ENCODE measurements at regions not wholly inside any gene's neighbourhood (a gene's known extent, or its start where the extent isn't known, plus 50 kb on each side); places are given as distances from the start of the nearest gene placed in this dataset.

GRCh38 chr18:1222880-1223279 is 318.2 kb downstream of the ADCYAP1 start:
- H3K4me3 Mint-ChIP-seq: no peak overlapping the region
- intact Hi-C loops (cut with DNase I, micrococcal nuclease): no loop called here
- POLR2A ChIA-PET: no interaction called here
- Histone ChIP-seq H3K27ac (ENCODE audit: low read depth in 1 of 2, low read length in 2 of 2) (no peak overlapping the region), H3K36me3 (ENCODE audit: insufficient read depth, low read length) (no peaks in the 10 kb centered on the region), H3K4me3 (ENCODE audit: low read length) (no peak overlapping the region), H3K9me3 (ENCODE audit: control insufficient read depth in 1 of 2, insufficient read depth in 1 of 2, low read length in 2 of 2) (peaks cover 0 to 6% of the 10 kb centered on the region in 2 experiments), H3K4me1 (ENCODE audit: insufficient read depth, low read length) (no peaks in the 10 kb centered on the region), H3K27me3 (ENCODE audit: control insufficient read depth in 1 of 2, insufficient read depth in 2 of 2, low read length in 2 of 2) (no peaks in the 10 kb centered on the region)
- CTCF ChIA-PET: no interaction called here
- no peak for ATAC-seq (ENCODE audit: poor library complexity)
- TF ChIP-seq CTCF (IDR thresholded peaks at IDR 0.05): no peak
- peaks cover 10% of the 10 kb centered on the region for H3K9me3 Mint-ChIP-seq
- no peaks in the 10 kb centered on the region for H3K36me3 Mint-ChIP-seq (ENCODE audit: low read depth)
- H3K27ac Mint-ChIP-seq: no peak overlapping the region
- no peaks in the 10 kb centered on the region for H3K4me1 Mint-ChIP-seq (ENCODE audit: low read depth)
- DNase-seq: no peak
- no peaks in the 10 kb centered on the region for H3K27me3 Mint-ChIP-seq

- Histone ChIP-seq H3K4me3 (ENCODE audit: low read length) (no peak overlapping the region), H3K36me3 (ENCODE audit: insufficient read depth, low read length) (no peaks in the 10 kb centered on the region), H3K4me1 (ENCODE audit: insufficient read depth, low read length) (no peaks in the 10 kb centered on the region), H3K27ac (ENCODE audit: low read depth in 1 of 2, low read length in 2 of 2) (no peak overlapping the region), H3K27me3 (ENCODE audit: control insufficient read depth in 1 of 2, insufficient read depth in 2 of 2, low read length in 2 of 2) (no peaks in the 10 kb centered on the region), H3K9me3 (ENCODE audit: control insufficient read depth in 1 of 2, insufficient read depth in 1 of 2, low read length in 2 of 2) (peaks cover 0 to 6% of the 10 kb centered on the region in 2 experiments)
- H3K4me1 Mint-ChIP-seq (ENCODE audit: low read depth): no peaks in the 10 kb centered on the region
- no peaks in the 10 kb centered on the region for H3K27me3 Mint-ChIP-seq
- no peak overlapping the region for H3K4me3 Mint-ChIP-seq
- DNase-seq (no peak), ATAC-seq (ENCODE audit: poor library complexity) (no peak)
- peaks cover 10% of the 10 kb centered on the region for H3K9me3 Mint-ChIP-seq
- ChIA-PET POLR2A (no interaction called here), CTCF (no interaction called here)
- H3K36me3 Mint-ChIP-seq (ENCODE audit: low read depth): no peaks in the 10 kb centered on the region
- intact Hi-C loops (cut with DNase I, micrococcal nuclease): no loop called here
- no peak overlapping the region for H3K27ac Mint-ChIP-seq
- no peak for TF ChIP-seq CTCF (IDR thresholded peaks at IDR 0.05)
Observed at GRCh38 chr18:1227025-1227424, 322.4 kb downstream of the ADCYAP1 start.

GRCh38 chr18:1229634-1230033 is 325.0 kb downstream of the ADCYAP1 start:
- Mint-ChIP-seq H3K9me3 (peaks cover 17% of the 10 kb centered on the region), H3K36me3 (ENCODE audit: low read depth) (no peaks in the 10 kb centered on the region), H3K27me3 (no peaks in the 10 kb centered on the region), H3K27ac (no peak overlapping the region), H3K4me3 (no peak overlapping the region), H3K4me1 (ENCODE audit: low read depth) (no peaks in the 10 kb centered on the region)
- Histone ChIP-seq H3K4me3 (ENCODE audit: low read length) (no peak overlapping the region), H3K27me3 (ENCODE audit: control insufficient read depth in 1 of 2, insufficient read depth in 2 of 2, low read length in 2 of 2) (no peaks in the 10 kb centered on the region), H3K9me3 (ENCODE audit: control insufficient read depth in 1 of 2, insufficient read depth in 1 of 2, low read length in 2 of 2) (peaks cover 6 to 14% of the 10 kb centered on the region in 2 experiments), H3K36me3 (ENCODE audit: insufficient read depth, low read length) (no peaks in the 10 kb centered on the region), H3K27ac (ENCODE audit: low read depth in 1 of 2, low read length in 2 of 2) (no peak overlapping the region), H3K4me1 (ENCODE audit: insufficient read depth, low read length) (no peaks in the 10 kb centered on the region)
- no peak for TF ChIP-seq CTCF (IDR thresholded peaks at IDR 0.05)
- ChIA-PET CTCF (no interaction called here), POLR2A (no interaction called here)
- intact Hi-C loops (cut with DNase I, micrococcal nuclease): no loop called here
- no peak for DNase-seq
- no peak for ATAC-seq (ENCODE audit: poor library complexity)
